ENCODE measurements at regions not wholly inside any gene's neighbourhood (a gene's known extent, or its start where the extent isn't known, plus 50 kb on each side); places are given as distances from the start of the nearest gene placed in this dataset.

- TF ChIP-seq, protein P1, sequence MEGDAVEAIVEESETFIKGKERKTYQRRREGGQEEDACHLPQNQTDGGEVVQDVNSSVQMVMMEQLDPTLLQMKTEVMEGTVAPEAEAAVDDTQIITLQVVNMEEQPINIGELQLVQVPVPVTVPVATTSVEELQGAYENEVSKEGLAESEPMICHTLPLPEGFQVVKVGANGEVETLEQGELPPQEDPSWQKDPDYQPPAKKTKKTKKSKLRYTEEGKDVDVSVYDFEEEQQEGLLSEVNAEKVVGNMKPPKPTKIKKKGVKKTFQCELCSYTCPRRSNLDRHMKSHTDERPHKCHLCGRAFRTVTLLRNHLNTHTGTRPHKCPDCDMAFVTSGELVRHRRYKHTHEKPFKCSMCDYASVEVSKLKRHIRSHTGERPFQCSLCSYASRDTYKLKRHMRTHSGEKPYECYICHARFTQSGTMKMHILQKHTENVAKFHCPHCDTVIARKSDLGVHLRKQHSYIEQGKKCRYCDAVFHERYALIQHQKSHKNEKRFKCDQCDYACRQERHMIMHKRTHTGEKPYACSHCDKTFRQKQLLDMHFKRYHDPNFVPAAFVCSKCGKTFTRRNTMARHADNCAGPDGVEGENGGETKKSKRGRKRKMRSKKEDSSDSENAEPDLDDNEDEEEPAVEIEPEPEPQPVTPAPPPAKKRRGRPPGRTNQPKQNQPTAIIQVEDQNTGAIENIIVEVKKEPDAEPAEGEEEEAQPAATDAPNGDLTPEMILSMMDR (IDR thresholded peaks at IDR 0.05): no peak
- no peak for TF ChIP-seq POLR2A (IDR thresholded peaks at IDR 0.05)
Observed at GRCh38 chr21:31497914-31498313, 153.9 kb upstream of the TIAM1 start.
